ENCODE measurements at regions not wholly inside any gene's neighbourhood (a gene's known extent, or its start where the extent isn't known, plus 50 kb on each side); places are given as distances from the start of the nearest gene placed in this dataset.

DNA sequence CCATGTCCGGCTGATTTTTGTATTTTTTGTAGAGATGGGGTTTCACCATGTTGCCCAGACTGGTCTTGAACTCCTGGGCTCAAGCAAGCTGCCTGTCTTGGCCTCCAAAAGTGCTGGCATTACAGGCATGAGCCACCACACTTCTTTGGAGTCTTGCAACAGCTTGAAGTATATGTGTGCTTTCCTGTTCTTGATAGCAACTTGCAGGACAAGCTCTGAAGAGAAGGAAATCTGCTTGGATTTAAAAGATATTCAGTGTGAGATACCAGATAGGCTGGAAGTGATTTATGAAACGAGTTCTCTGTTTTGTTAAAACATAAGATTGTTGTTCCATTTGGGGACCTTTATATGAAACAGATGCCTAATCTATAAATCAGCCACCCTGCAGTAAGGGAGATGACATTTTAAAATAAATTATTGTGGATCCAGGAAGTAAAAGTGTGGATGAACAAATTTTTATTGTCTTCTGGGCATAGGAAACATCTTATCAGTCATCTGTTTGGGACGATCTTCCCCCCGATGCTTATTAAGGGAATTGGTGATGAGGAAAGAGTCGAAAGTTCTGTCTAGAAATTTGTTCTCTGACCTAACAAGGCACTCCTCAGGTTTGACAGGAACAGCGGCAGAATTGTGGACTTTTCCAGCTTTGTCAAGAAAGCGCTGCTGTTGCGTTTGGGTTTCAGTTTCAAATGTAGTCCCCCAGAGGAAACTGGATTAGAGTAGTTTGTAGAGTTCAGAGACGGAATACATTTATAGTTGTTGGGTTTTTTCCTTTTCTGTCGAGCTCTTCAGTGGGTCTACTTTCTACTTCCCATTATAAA lies 53.7 kb upstream of the MAGI1 start:
- H3K27me3 ChIP-seq (ENCODE audit: control insufficient read depth, insufficient read depth, low read length), result no peaks in the 10 kb centered on the region
- no peaks in the 10 kb centered on the region for H3K4me1 ChIP-seq (ENCODE audit: control insufficient read depth, insufficient read depth, low read length)
- no peaks in the 10 kb centered on the region for H3K9me3 ChIP-seq (ENCODE audit: control insufficient read depth, insufficient read depth, low read depth, low read length)
- no peak for ATAC-seq
- in situ Hi-C loops (cut with HindIII; ENCODE audit: low pct_unique_long_range_greater_than_20kb, low sequenced_read_pairs), result no loop called here
- no peak overlapping the region for H3K4me3 ChIP-seq (ENCODE audit: low read depth in 2 of 2, low read length in 2 of 2)
- ChIA-PET POLR2A (no interaction called here), CTCF (no interaction called here)
- no TSS peak for BruUV-seq (replicated peaks)
- DNase-seq (ENCODE audit: low read depth, low spot score), result no peak
- no peaks in the 10 kb centered on the region for H3K36me3 ChIP-seq (ENCODE audit: control insufficient read depth, insufficient read depth, low read length)
- no peak for TF ChIP-seq SIN3A (IDR thresholded peaks at IDR 0.05; ENCODE audit: borderline replicate concordance, insufficient read depth, low read depth, low read length)
- TF ChIP-seq, protein P1, sequence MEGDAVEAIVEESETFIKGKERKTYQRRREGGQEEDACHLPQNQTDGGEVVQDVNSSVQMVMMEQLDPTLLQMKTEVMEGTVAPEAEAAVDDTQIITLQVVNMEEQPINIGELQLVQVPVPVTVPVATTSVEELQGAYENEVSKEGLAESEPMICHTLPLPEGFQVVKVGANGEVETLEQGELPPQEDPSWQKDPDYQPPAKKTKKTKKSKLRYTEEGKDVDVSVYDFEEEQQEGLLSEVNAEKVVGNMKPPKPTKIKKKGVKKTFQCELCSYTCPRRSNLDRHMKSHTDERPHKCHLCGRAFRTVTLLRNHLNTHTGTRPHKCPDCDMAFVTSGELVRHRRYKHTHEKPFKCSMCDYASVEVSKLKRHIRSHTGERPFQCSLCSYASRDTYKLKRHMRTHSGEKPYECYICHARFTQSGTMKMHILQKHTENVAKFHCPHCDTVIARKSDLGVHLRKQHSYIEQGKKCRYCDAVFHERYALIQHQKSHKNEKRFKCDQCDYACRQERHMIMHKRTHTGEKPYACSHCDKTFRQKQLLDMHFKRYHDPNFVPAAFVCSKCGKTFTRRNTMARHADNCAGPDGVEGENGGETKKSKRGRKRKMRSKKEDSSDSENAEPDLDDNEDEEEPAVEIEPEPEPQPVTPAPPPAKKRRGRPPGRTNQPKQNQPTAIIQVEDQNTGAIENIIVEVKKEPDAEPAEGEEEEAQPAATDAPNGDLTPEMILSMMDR (IDR thresholded peaks at IDR 0.05), result no peak
- TF ChIP-seq, protein P2, sequence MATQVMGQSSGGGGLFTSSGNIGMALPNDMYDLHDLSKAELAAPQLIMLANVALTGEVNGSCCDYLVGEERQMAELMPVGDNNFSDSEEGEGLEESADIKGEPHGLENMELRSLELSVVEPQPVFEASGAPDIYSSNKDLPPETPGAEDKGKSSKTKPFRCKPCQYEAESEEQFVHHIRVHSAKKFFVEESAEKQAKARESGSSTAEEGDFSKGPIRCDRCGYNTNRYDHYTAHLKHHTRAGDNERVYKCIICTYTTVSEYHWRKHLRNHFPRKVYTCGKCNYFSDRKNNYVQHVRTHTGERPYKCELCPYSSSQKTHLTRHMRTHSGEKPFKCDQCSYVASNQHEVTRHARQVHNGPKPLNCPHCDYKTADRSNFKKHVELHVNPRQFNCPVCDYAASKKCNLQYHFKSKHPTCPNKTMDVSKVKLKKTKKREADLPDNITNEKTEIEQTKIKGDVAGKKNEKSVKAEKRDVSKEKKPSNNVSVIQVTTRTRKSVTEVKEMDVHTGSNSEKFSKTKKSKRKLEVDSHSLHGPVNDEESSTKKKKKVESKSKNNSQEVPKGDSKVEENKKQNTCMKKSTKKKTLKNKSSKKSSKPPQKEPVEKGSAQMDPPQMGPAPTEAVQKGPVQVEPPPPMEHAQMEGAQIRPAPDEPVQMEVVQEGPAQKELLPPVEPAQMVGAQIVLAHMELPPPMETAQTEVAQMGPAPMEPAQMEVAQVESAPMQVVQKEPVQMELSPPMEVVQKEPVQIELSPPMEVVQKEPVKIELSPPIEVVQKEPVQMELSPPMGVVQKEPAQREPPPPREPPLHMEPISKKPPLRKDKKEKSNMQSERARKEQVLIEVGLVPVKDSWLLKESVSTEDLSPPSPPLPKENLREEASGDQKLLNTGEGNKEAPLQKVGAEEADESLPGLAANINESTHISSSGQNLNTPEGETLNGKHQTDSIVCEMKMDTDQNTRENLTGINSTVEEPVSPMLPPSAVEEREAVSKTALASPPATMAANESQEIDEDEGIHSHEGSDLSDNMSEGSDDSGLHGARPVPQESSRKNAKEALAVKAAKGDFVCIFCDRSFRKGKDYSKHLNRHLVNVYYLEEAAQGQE (IDR thresholded peaks at IDR 0.05; ENCODE audit: insufficient read depth in 1 of 2, low read depth in 2 of 2, low read length in 1 of 2), result no peak
- no peak for TF ChIP-seq TCF7L2 (IDR thresholded peaks at IDR 0.05; ENCODE audit: low read depth, low read length)
- no peak for TF ChIP-seq POLR2AphosphoS5 (IDR thresholded peaks at IDR 0.05; ENCODE audit: low read depth, low read length)
- intact Hi-C loops (cut with micrococcal nuclease; ENCODE audit: unreplicated experiment), result no loop called here
- no peak overlapping the region for H3K27ac ChIP-seq (ENCODE audit: low read length)
